SK-N-SH treated with all-trans-retinoic acid at 6 μM for 48 hours (cell line): ENCODE measurements at regions not wholly inside any gene's neighbourhood (a gene's known extent, or its start where the extent isn't known, plus 50 kb on each side); places are given as distances from the start of the nearest gene placed in this dataset.

ENCODE experiments used
- CREB5 ChIP-seq: fragments of 250-450 bp; sonication (Bioruptor Pico); IDR thresholded peaks from 2 replicates; pipeline ENCODE4 v1.5.1; 2020; ENCODE audit warnings: low read depth, mild to moderate bottlenecking, moderate library complexity
- ISL1 ChIP-seq: fragments of 250-450 bp; sonication (Bioruptor Pico); IDR thresholded peaks from 2 replicates; pipeline ENCODE4 v2.1.2; 2022; ENCODE audit warnings: mild to moderate bottlenecking, moderate library complexity
- OSR1 ChIP-seq: fragments of 250-450 bp; sonication (Bioruptor Pico); IDR thresholded peaks from 2 replicates; pipeline ENCODE4 v1.8.0; 2022; ENCODE audit warnings: moderate library complexity, mild to moderate bottlenecking, inconsistent platforms
- PATZ1 ChIP-seq: fragments of 250-450 bp; sonication (Bioruptor Pico); IDR thresholded peaks from 2 replicates; pipeline ENCODE4 v1.8.0; 2020; ENCODE audit warnings: mild to moderate bottlenecking, moderate library complexity, borderline replicate concordance
- PPARA ChIP-seq: fragments of 250-450 bp; sonication (Bioruptor Pico); IDR thresholded peaks from 2 replicates; pipeline ENCODE4 v1.5.0; 2020; ENCODE audit warnings: mild to moderate bottlenecking, borderline replicate concordance
- TOX ChIP-seq: fragments of 250-450 bp; sonication (Bioruptor Pico); IDR thresholded peaks from 2 replicates; pipeline ENCODE4 v1.8.0; 2021; ENCODE audit warnings: mild to moderate bottlenecking, moderate library complexity, borderline replicate concordance
- TSHZ2 ChIP-seq: fragments of 250-450 bp; sonication (Bioruptor Pico); IDR thresholded peaks from 2 replicates; pipeline ENCODE4 v1.5.0; 2020; ENCODE audit warnings: mild to moderate bottlenecking, moderate library complexity
- ZC3H10 ChIP-seq: fragments of 250-450 bp; sonication (Bioruptor Pico); IDR thresholded peaks from 2 replicates; pipeline ENCODE4 v1.5.1; 2021; ENCODE audit warnings: mild to moderate bottlenecking, moderate library complexity
- ZFP3 ChIP-seq: fragments of 250-450 bp; sonication (Bioruptor Pico); IDR thresholded peaks from 2 replicates; pipeline ENCODE4 v1.5.0; 2020; ENCODE audit warnings: mild to moderate bottlenecking, moderate library complexity
- ZNF70 ChIP-seq: fragments of 450-650 bp; formaldehyde crosslinking; IDR thresholded peaks from 2 replicates; pipeline ENCODE4 v1.5.0; 2020; ENCODE audit warnings: mild to moderate bottlenecking, moderate library complexity

GRCh38 chrX:68983004-68983857 is 154.4 kb downstream of the EFNB1 start:
- no peak for TF ChIP-seq PATZ1 (CRISPR knock-in tag)
- no peak for TF ChIP-seq TOX (CRISPR knock-in tag)
- TF ChIP-seq TSHZ2 (CRISPR knock-in tag) = no peak
- no peak for TF ChIP-seq PPARA (CRISPR knock-in tag)
- no peak for TF ChIP-seq ISL1 (CRISPR knock-in tag)
- no peak for TF ChIP-seq OSR1 (CRISPR knock-in tag)
- no peak for TF ChIP-seq CREB5 (CRISPR knock-in tag)
- TF ChIP-seq ZC3H10 (CRISPR knock-in tag) = no peak
- no peak for TF ChIP-seq ZFP3
- no peak for TF ChIP-seq ZNF70 (CRISPR knock-in tag)
